ENCODE measurements at regions not wholly inside any gene's neighbourhood (a gene's known extent, or its start where the extent isn't known, plus 50 kb on each side); places are given as distances from the start of the nearest gene placed in this dataset.

DNA sequence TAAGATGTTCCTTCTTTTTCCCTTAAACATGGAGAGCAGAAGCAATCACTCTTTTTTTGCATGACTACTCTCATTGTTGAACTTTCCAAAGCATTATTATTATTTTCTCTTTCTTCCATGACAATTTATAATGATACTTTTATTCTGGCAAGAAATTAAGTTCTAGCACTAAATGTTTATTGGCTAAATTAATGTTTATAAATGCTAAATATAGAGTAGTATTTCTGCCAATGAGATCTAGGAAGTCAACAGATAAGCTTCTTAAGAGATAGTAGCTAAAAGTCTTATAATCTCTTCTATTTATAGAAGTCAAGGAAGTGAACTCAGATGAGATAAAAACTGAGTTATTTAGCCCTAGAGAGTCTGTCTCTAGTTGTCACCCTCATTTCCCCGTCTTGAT is 920.1 kb downstream of the KCNJ2 start (continued):
- TF ChIP-seq OVOL2 (CRISPR knock-in tag; IDR thresholded peaks at IDR 0.05; ENCODE audit: borderline replicate concordance) (no peak), NFATC4 (CRISPR knock-in tag; IDR thresholded peaks at IDR 0.05) (no peak), ZNF138 (CRISPR knock-in tag; conservative IDR thresholded peaks at IDR 0.05) (no peak), ZNF416 (CRISPR knock-in tag; IDR thresholded peaks at IDR 0.05) (no peak), NR2C2 (CRISPR knock-in tag; IDR thresholded peaks at IDR 0.05) (no peak), HMGXB4 (CRISPR knock-in tag; IDR thresholded peaks at IDR 0.05) (no peak)
- TF ChIP-seq, protein P1, sequence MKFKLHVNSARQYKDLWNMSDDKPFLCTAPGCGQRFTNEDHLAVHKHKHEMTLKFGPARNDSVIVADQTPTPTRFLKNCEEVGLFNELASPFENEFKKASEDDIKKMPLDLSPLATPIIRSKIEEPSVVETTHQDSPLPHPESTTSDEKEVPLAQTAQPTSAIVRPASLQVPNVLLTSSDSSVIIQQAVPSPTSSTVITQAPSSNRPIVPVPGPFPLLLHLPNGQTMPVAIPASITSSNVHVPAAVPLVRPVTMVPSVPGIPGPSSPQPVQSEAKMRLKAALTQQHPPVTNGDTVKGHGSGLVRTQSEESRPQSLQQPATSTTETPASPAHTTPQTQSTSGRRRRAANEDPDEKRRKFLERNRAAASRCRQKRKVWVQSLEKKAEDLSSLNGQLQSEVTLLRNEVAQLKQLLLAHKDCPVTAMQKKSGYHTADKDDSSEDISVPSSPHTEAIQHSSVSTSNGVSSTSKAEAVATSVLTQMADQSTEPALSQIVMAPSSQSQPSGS (CRISPR knock-in tag; IDR thresholded peaks at IDR 0.05; ENCODE audit: borderline replicate concordance, low read depth) = no peak
- TF ChIP-seq, protein P2, sequence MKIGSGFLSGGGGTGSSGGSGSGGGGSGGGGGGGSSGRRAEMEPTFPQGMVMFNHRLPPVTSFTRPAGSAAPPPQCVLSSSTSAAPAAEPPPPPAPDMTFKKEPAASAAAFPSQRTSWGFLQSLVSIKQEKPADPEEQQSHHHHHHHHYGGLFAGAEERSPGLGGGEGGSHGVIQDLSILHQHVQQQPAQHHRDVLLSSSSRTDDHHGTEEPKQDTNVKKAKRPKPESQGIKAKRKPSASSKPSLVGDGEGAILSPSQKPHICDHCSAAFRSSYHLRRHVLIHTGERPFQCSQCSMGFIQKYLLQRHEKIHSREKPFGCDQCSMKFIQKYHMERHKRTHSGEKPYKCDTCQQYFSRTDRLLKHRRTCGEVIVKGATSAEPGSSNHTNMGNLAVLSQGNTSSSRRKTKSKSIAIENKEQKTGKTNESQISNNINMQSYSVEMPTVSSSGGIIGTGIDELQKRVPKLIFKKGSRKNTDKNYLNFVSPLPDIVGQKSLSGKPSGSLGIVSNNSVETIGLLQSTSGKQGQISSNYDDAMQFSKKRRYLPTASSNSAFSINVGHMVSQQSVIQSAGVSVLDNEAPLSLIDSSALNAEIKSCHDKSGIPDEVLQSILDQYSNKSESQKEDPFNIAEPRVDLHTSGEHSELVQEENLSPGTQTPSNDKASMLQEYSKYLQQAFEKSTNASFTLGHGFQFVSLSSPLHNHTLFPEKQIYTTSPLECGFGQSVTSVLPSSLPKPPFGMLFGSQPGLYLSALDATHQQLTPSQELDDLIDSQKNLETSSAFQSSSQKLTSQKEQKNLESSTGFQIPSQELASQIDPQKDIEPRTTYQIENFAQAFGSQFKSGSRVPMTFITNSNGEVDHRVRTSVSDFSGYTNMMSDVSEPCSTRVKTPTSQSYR (CRISPR knock-in tag; IDR thresholded peaks at IDR 0.05) = no peak
- TF ChIP-seq, protein P3, sequence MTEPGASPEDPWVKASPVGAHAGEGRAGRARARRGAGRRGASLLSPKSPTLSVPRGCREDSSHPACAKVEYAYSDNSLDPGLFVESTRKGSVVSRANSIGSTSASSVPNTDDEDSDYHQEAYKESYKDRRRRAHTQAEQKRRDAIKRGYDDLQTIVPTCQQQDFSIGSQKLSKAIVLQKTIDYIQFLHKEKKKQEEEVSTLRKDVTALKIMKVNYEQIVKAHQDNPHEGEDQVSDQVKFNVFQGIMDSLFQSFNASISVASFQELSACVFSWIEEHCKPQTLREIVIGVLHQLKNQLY (CRISPR knock-in tag; IDR thresholded peaks at IDR 0.05) = no peak

DNA sequence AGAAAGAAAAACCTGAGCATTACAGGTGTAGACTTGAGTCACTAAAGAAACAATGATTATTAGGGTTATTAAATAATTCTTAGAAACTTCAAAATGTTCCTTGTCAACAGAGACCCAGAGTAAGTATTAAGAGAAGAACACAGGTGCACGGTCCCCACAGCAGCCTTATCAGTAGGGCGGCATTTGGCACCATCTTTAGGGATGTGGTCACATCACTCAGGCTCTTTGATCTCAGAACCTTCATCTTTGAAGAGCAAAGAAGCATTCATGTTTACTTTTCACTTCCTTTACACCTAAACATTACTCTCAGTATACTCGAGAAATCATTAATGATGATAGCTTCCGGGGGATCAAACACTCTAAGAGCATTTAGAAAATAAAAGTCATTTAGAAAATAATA is 928.7 kb downstream of the KCNJ2 start:
- no peak for ATAC-seq
- peaks cover 25% of the 10 kb centered on the region for H3K9me3 Mint-ChIP-seq
- H3K36me3 Mint-ChIP-seq = peaks cover 19% of the 10 kb centered on the region
- peaks cover 2% of the 10 kb centered on the region; the same call in 1 of the 2 replicates for H3K4me1 Mint-ChIP-seq
- no peaks in the 10 kb centered on the region for H3K27me3 Mint-ChIP-seq (ENCODE audit: low read depth)
- TF ChIP-seq ZNF671 (CRISPR knock-in tag; IDR thresholded peaks at IDR 0.05) (no peak), JAZF1 (CRISPR knock-in tag; IDR thresholded peaks at IDR 0.05) (no peak)
- H3K4me3 Mint-ChIP-seq = no peak overlapping the region
- POLR2A ChIA-PET = no interaction called here
- no peak overlapping the region for H3K27ac Mint-ChIP-seq
- DNase-seq (ENCODE audit: low spot score) = no peak
- CTCF ChIA-PET = no interaction called here

DNA sequence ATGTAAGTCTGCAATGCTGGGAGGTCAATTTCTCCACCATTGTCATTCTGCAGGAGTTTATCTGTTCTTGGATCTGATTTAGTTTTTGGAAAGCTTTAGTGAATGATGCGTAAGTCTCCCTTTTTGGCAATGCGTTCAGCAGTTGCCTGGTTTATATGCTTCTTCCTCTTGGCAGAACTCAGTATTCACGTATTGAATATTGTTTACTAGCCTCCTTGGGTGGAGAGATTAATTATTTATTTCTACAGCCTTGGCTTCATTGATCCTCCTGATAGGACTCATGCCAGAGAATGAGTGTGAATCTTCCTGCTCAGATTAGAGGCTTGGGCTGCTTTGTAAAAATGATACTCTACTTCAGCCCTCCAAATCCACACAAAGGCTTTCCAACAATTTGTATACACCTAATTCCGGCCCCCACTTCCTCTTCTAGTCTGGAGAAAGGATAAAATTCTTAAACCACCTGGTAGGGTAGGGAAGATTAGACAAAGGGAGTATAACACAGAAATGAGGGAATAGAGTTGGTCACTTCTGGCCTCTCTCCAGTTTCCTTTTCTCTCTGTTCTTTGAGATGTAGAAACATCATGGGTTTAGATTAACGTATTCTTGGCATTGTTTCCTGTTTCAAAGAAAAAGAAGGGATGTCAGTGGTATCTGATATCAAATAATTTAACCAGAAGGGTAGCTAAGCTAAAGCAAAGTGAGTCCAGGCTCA is 929.8 kb downstream of the KCNJ2 start:
- Mint-ChIP-seq H3K27me3 (ENCODE audit: low read depth) (no peaks in the 10 kb centered on the region), H3K4me1 (peaks cover 11% of the 10 kb centered on the region), H3K9me3 (peaks cover 14% of the 10 kb centered on the region), H3K36me3 (peaks cover 9% of the 10 kb centered on the region; the same call in 1 of the 2 replicates), H3K4me3 (no peak overlapping the region), H3K27ac (no peak overlapping the region)
- no peak for DNase-seq (ENCODE audit: low spot score)
- ATAC-seq = no peak
- CTCF ChIA-PET = no interaction called here
- POLR2A ChIA-PET = no interaction called here
- TF ChIP-seq ELF4 (CRISPR knock-in tag; IDR thresholded peaks at IDR 0.05; ENCODE audit: low read depth) (no peak), JAZF1 (CRISPR knock-in tag; IDR thresholded peaks at IDR 0.05) (no peak), ZNF396 (CRISPR knock-in tag; IDR thresholded peaks at IDR 0.05; ENCODE audit: borderline replicate concordance) (no peak), ESRRA (CRISPR knock-in tag; IDR thresholded peaks at IDR 0.05; ENCODE audit: borderline replicate concordance) (no peak), TEAD1 (CRISPR knock-in tag; IDR thresholded peaks at IDR 0.05) (no peak), KAT7 (CRISPR knock-in tag; IDR thresholded peaks at IDR 0.05; ENCODE audit: borderline replicate concordance) (no peak), CREB1 (CRISPR knock-in tag; IDR thresholded peaks at IDR 0.05) (no peak), SOX15 (CRISPR knock-in tag; IDR thresholded peaks at IDR 0.05) (no peak)
- TF ChIP-seq, protein P4, sequence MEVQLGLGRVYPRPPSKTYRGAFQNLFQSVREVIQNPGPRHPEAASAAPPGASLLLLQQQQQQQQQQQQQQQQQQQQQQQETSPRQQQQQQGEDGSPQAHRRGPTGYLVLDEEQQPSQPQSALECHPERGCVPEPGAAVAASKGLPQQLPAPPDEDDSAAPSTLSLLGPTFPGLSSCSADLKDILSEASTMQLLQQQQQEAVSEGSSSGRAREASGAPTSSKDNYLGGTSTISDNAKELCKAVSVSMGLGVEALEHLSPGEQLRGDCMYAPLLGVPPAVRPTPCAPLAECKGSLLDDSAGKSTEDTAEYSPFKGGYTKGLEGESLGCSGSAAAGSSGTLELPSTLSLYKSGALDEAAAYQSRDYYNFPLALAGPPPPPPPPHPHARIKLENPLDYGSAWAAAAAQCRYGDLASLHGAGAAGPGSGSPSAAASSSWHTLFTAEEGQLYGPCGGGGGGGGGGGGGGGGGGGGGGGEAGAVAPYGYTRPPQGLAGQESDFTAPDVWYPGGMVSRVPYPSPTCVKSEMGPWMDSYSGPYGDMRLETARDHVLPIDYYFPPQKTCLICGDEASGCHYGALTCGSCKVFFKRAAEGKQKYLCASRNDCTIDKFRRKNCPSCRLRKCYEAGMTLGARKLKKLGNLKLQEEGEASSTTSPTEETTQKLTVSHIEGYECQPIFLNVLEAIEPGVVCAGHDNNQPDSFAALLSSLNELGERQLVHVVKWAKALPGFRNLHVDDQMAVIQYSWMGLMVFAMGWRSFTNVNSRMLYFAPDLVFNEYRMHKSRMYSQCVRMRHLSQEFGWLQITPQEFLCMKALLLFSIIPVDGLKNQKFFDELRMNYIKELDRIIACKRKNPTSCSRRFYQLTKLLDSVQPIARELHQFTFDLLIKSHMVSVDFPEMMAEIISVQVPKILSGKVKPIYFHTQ (CRISPR knock-in tag; IDR thresholded peaks at IDR 0.05) = no peak
- TF ChIP-seq, protein P5, sequence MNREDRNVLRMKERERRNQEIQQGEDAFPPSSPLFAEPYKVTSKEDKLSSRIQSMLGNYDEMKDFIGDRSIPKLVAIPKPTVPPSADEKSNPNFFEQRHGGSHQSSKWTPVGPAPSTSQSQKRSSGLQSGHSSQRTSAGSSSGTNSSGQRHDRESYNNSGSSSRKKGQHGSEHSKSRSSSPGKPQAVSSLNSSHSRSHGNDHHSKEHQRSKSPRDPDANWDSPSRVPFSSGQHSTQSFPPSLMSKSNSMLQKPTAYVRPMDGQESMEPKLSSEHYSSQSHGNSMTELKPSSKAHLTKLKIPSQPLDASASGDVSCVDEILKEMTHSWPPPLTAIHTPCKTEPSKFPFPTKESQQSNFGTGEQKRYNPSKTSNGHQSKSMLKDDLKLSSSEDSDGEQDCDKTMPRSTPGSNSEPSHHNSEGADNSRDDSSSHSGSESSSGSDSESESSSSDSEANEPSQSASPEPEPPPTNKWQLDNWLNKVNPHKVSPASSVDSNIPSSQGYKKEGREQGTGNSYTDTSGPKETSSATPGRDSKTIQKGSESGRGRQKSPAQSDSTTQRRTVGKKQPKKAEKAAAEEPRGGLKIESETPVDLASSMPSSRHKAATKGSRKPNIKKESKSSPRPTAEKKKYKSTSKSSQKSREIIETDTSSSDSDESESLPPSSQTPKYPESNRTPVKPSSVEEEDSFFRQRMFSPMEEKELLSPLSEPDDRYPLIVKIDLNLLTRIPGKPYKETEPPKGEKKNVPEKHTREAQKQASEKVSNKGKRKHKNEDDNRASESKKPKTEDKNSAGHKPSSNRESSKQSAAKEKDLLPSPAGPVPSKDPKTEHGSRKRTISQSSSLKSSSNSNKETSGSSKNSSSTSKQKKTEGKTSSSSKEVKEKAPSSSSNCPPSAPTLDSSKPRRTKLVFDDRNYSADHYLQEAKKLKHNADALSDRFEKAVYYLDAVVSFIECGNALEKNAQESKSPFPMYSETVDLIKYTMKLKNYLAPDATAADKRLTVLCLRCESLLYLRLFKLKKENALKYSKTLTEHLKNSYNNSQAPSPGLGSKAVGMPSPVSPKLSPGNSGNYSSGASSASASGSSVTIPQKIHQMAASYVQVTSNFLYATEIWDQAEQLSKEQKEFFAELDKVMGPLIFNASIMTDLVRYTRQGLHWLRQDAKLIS (CRISPR knock-in tag; IDR thresholded peaks at IDR 0.05; ENCODE audit: borderline replicate concordance) = no peak
